NB4 (cell line): ENCODE measurements at regions not wholly inside any gene's neighbourhood (a gene's known extent, or its start where the extent isn't known, plus 50 kb on each side); places are given as distances from the start of the nearest gene placed in this dataset.

Source experiments
- MYC ChIP-seq: IDR thresholded peaks from 2 replicates; pipeline ENCODE4 v1.6.1; 2011; ENCODE audit warnings: low read depth, low read length
- POLR2A ChIP-seq: IDR thresholded peaks from 2 replicates; pipeline ENCODE4 v1.6.1; 2011; ENCODE audit warnings: mild to moderate bottlenecking; ENCODE audit not compliant: insufficient read length; ENCODE audit errors: extremely low read depth
- TF ChIP-seq, protein P1 (sequence below): IDR thresholded peaks from one replicate; pipeline ENCODE4 v1.5.1; 2012; ENCODE audit warnings: low read depth, low read length
- TF ChIP-seq, protein P2 (sequence below): IDR thresholded peaks from 2 replicates; pipeline ENCODE4 v1.6.1; 2011; ENCODE audit warnings: low read depth, low read length

DNA sequence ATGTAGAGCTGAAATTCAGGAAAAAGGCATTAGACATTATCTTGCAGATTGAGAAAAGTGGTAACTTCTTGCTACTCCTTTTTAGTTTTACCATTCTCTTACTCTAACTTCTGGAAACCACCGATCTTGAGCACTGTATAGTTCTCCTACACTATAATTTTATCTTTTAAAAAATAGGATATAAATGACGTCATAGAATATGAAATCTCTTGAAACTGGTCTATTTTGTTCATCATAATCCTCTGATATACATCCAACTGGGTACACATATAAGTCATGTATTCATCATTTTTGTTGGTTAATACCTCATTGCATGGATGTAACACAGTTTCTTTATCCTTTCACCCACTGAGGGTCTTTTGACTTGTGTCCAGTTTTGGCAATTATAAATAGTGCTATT lies 629.9 kb upstream of the PRR20A start:
- TF ChIP-seq, protein P1, sequence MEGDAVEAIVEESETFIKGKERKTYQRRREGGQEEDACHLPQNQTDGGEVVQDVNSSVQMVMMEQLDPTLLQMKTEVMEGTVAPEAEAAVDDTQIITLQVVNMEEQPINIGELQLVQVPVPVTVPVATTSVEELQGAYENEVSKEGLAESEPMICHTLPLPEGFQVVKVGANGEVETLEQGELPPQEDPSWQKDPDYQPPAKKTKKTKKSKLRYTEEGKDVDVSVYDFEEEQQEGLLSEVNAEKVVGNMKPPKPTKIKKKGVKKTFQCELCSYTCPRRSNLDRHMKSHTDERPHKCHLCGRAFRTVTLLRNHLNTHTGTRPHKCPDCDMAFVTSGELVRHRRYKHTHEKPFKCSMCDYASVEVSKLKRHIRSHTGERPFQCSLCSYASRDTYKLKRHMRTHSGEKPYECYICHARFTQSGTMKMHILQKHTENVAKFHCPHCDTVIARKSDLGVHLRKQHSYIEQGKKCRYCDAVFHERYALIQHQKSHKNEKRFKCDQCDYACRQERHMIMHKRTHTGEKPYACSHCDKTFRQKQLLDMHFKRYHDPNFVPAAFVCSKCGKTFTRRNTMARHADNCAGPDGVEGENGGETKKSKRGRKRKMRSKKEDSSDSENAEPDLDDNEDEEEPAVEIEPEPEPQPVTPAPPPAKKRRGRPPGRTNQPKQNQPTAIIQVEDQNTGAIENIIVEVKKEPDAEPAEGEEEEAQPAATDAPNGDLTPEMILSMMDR, result no peak
- TF ChIP-seq POLR2A (no peak), MYC (no peak)
- TF ChIP-seq, protein P2, sequence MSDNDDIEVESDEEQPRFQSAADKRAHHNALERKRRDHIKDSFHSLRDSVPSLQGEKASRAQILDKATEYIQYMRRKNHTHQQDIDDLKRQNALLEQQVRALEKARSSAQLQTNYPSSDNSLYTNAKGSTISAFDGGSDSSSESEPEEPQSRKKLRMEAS, result no peak
